ENCODE measurements at regions not wholly inside any gene's neighbourhood (a gene's known extent, or its start where the extent isn't known, plus 50 kb on each side); places are given as distances from the start of the nearest gene placed in this dataset.
"Not testable (repeated sequence)": the region's sequence is repeated elsewhere in the genome, so short reads cannot be mapped to it uniquely, and the experiment has no call there.

DNA sequence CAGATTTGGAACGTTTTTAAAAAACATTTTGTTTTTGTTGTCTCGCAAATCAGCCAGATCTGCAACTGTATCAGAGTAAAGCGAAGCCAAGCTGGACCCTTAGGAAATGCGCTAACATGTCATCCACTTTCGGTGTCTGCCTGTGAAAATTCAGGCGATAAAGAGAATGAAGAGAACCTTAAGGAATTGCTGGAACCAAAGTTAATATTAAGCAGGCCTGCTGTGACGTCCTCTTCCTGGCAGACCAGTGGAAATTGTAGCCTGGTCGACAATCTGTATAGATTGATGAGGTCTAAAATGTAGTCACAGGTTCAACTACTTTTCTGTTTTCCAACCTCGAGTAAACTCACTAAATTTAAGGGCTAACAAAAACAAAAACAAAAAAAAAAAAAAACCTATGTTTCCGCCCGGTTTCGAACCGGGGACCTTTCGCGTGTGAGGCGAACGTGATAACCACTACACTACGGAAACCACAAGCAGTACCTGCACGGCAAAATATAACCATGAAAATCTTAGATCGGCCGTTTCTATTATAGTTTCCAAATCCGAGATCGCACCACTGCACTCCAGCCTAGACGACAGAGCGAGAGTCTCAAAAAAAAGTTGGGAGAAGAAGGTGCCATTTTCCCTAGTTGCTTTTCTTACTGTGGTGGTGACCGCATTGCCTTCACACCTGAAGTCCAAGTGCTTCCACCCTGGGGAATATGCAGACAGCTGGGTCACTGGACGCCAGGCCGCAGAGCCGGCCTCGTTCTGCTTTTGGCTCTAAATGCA, 70.2 kb upstream of the FCGR1A start:
- TF ChIP-seq, protein P1, sequence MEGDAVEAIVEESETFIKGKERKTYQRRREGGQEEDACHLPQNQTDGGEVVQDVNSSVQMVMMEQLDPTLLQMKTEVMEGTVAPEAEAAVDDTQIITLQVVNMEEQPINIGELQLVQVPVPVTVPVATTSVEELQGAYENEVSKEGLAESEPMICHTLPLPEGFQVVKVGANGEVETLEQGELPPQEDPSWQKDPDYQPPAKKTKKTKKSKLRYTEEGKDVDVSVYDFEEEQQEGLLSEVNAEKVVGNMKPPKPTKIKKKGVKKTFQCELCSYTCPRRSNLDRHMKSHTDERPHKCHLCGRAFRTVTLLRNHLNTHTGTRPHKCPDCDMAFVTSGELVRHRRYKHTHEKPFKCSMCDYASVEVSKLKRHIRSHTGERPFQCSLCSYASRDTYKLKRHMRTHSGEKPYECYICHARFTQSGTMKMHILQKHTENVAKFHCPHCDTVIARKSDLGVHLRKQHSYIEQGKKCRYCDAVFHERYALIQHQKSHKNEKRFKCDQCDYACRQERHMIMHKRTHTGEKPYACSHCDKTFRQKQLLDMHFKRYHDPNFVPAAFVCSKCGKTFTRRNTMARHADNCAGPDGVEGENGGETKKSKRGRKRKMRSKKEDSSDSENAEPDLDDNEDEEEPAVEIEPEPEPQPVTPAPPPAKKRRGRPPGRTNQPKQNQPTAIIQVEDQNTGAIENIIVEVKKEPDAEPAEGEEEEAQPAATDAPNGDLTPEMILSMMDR (CRISPR knock-in tag; IDR thresholded peaks at IDR 0.05) = not testable (repeated sequence)
- not testable (repeated sequence) for TF ChIP-seq SP1 (IDR thresholded peaks at IDR 0.05); SP1 (CRISPR knock-in tag; IDR thresholded peaks at IDR 0.05); ZNF83 (CRISPR knock-in tag; IDR thresholded peaks at IDR 0.05; ENCODE audit: borderline replicate concordance); YY1 (IDR thresholded peaks at IDR 0.05; ENCODE audit: insufficient read depth, insufficient replicate concordance, low read depth, low read length); MAFF (IDR thresholded peaks at IDR 0.05; ENCODE audit: low read depth, low read length); ZNF616 (CRISPR knock-in tag; IDR thresholded peaks at IDR 0.05; ENCODE audit: low read depth); ZNF260 (CRISPR knock-in tag; IDR thresholded peaks at IDR 0.05; ENCODE audit: borderline replicate concordance, low read depth); SUZ12 (IDR thresholded peaks at IDR 0.05; ENCODE audit: low read depth, low read length)
- TF ChIP-seq, protein P2, sequence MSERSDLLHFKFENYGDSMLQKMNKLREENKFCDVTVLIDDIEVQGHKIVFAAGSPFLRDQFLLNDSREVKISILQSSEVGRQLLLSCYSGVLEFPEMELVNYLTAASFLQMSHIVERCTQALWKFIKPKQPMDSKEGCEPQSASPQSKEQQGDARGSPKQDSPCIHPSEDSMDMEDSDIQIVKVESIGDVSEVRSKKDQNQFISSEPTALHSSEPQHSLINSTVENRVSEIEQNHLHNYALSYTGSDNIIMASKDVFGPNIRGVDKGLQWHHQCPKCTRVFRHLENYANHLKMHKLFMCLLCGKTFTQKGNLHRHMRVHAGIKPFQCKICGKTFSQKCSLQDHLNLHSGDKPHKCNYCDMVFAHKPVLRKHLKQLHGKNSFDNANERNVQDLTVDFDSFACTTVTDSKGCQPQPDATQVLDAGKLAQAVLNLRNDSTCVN (CRISPR knock-in tag; IDR thresholded peaks at IDR 0.05; ENCODE audit: borderline replicate concordance) = not testable (repeated sequence)
- TF ChIP-seq, protein P3, sequence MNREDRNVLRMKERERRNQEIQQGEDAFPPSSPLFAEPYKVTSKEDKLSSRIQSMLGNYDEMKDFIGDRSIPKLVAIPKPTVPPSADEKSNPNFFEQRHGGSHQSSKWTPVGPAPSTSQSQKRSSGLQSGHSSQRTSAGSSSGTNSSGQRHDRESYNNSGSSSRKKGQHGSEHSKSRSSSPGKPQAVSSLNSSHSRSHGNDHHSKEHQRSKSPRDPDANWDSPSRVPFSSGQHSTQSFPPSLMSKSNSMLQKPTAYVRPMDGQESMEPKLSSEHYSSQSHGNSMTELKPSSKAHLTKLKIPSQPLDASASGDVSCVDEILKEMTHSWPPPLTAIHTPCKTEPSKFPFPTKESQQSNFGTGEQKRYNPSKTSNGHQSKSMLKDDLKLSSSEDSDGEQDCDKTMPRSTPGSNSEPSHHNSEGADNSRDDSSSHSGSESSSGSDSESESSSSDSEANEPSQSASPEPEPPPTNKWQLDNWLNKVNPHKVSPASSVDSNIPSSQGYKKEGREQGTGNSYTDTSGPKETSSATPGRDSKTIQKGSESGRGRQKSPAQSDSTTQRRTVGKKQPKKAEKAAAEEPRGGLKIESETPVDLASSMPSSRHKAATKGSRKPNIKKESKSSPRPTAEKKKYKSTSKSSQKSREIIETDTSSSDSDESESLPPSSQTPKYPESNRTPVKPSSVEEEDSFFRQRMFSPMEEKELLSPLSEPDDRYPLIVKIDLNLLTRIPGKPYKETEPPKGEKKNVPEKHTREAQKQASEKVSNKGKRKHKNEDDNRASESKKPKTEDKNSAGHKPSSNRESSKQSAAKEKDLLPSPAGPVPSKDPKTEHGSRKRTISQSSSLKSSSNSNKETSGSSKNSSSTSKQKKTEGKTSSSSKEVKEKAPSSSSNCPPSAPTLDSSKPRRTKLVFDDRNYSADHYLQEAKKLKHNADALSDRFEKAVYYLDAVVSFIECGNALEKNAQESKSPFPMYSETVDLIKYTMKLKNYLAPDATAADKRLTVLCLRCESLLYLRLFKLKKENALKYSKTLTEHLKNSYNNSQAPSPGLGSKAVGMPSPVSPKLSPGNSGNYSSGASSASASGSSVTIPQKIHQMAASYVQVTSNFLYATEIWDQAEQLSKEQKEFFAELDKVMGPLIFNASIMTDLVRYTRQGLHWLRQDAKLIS (CRISPR knock-in tag; IDR thresholded peaks at IDR 0.05) = not testable (repeated sequence)

Measured in HepG2 (cell line).